Endothelial cell of umbilical vein (primary cell): ENCODE measurements at regions not wholly inside any gene's neighbourhood (a gene's known extent, or its start where the extent isn't known, plus 50 kb on each side); places are given as distances from the start of the nearest gene placed in this dataset.

Experiments
- BruUV-seq: library from RNA; stranded (reverse); fragments of 400-500 nt; replicated peaks from 2 replicates; lab custom pipeline; 2021; lab: Mats Ljungman, UMichigan
- CTCF ChIA-PET: fragments of 300-600, 350-600 bp; sonication (Branson Sonifier 250); formaldehyde crosslinking; loops from one replicate; lab custom pipeline; 2021; ENCODE audit warnings: antibody characterized with exemption, inconsistent platforms; lab: Charles Lee
- POLR2A ChIA-PET: fragments of 300-600, 350-600 bp; sonication (Branson Sonifier 250); formaldehyde crosslinking; loops from one replicate; lab custom pipeline; 2021; ENCODE audit warnings: antibody characterized with exemption, inconsistent platforms; lab: Charles Lee
- DNase-seq: peaks from one replicate; pipeline ENCODE4 v3.0.0-alpha.2; 2011; ENCODE audit warnings: low read depth, low spot score
- FAIRE-seq: peaks from 2 replicates; lab custom pipeline; 2011; peaks lifted over from hg19 to GRCh38; lab: Jason Lieb, UNC
- H2AFZ ChIP-seq: 2 replicates; pipeline ENCODE4 v1.6.0; 2012; ENCODE audit warnings: low read depth, low read length, control low read depth, inconsistent platforms
- H3K27ac ChIP-seq: 2 replicates; pipeline ENCODE4 v1.5.1; 2011; ENCODE audit warnings: low read depth, mild to moderate bottlenecking, control low read depth, low read length, moderate library complexity; ENCODE audit not compliant: insufficient read depth
- H3K27me3 ChIP-seq, 2 experiments: 2 replicates each; pipeline versions ENCODE4 v1.6.0 to v1.6.1; 2011; ENCODE audit warnings: low read length in 2 of 2, mixed read lengths in 1 of 2; ENCODE audit not compliant: control insufficient read depth in 2 of 2, insufficient read depth in 2 of 2
- H3K36me3 ChIP-seq, 2 experiments: 2 replicates in 1 of 2; 3 replicates in 1 of 2; pipeline ENCODE4 v1.5.1; 2011; ENCODE audit warnings: low read length in 2 of 2, mild to moderate bottlenecking in 1 of 2, moderate library complexity in 1 of 2; ENCODE audit not compliant: control insufficient read depth in 2 of 2, insufficient read depth in 2 of 2; ENCODE audit errors: extremely low read depth in 1 of 2
- H3K4me1 ChIP-seq: 3 replicates; pipeline ENCODE4 v1.5.1; 2011; ENCODE audit warnings: mild to moderate bottlenecking, low read length; ENCODE audit not compliant: control insufficient read depth, insufficient read depth; ENCODE audit errors: extremely low read depth
- H3K4me2 ChIP-seq: 2 replicates; pipeline ENCODE4 v1.6.1; 2011; ENCODE audit warnings: low read length, control low read depth, mixed read lengths; ENCODE audit not compliant: insufficient read depth
- H3K4me3 ChIP-seq, 3 experiments: fragments of 200-600 bp in 1 of 3; sonication (generic), shearing (Covaris generic) in 1 of 3; replicated peaks in 1 of 3; 2 replicates each; pipeline ENCODE4 v1.5.1; 2011 to 2016; ENCODE audit warnings: control low read depth in 3 of 3, low read length in 3 of 3, mild to moderate bottlenecking in 2 of 3, inconsistent platforms in 1 of 3, low read depth in 1 of 3, moderate library complexity in 1 of 3; ENCODE audit not compliant: insufficient read depth in 1 of 3
- H3K79me2 ChIP-seq: 2 replicates; pipeline ENCODE4 v1.6.0; 2012; ENCODE audit warnings: low read length, inconsistent platforms; ENCODE audit not compliant: control insufficient read depth, insufficient read depth
- H3K9ac ChIP-seq: replicated peaks from 2 replicates; pipeline ENCODE3; 2011; ENCODE audit warnings: low read length, control low read depth; ENCODE audit not compliant: insufficient read depth; ENCODE audit errors: extremely low read depth
- H3K9me1 ChIP-seq: replicated peaks from 3 replicates; pipeline ENCODE4 v1.6.0; 2011; ENCODE audit warnings: mild to moderate bottlenecking, low read length; ENCODE audit not compliant: control insufficient read depth, insufficient read depth; ENCODE audit errors: extremely low read depth
- H3K9me3 ChIP-seq: replicated peaks from 2 replicates; pipeline ENCODE4 v1.5.1; 2012; ENCODE audit warnings: low read length, inconsistent platforms; ENCODE audit not compliant: control insufficient read depth, insufficient read depth
- H4K20me1 ChIP-seq: replicated peaks from 2 replicates; pipeline ENCODE3; 2011; ENCODE audit warnings: mild to moderate bottlenecking, low read length; ENCODE audit not compliant: control insufficient read depth, insufficient read depth; ENCODE audit errors: extremely low read depth
- CTCF ChIP-seq, 2 donors: IDR thresholded peaks; 1 replicate in 1 of 2; 2 replicates in 1 of 2; pipeline ENCODE4 v1.5.1; 2011; ENCODE audit warnings: low read length in 2 of 2, mild to moderate bottlenecking in 2 of 2, moderate library complexity in 2 of 2, control low read depth in 1 of 2, inconsistent platforms in 1 of 2, low read depth in 1 of 2; ENCODE audit not compliant: insufficient read depth in 1 of 2; ENCODE audit errors: extremely low read depth in 1 of 2
- EZH2 ChIP-seq: IDR thresholded peaks from 2 replicates; pipeline ENCODE4 v1.6.1; 2012; ENCODE audit warnings: borderline replicate concordance, low read depth, mild to moderate bottlenecking, moderate library complexity, low read length, inconsistent platforms; ENCODE audit not compliant: severe bottlenecking
- FOS ChIP-seq: IDR thresholded peaks from 2 replicates; pipeline ENCODE4 v1.6.1; 2011; ENCODE audit warnings: mild to moderate bottlenecking, low read length, moderate library complexity, borderline replicate concordance; ENCODE audit not compliant: insufficient read depth
- GATA2 ChIP-seq: IDR thresholded peaks from 2 replicates; pipeline ENCODE4 v1.7.0; 2011; ENCODE audit warnings: low read depth, mild to moderate bottlenecking, moderate library complexity, mixed read lengths, low read length; ENCODE audit not compliant: insufficient read length, insufficient read depth
- JUN ChIP-seq: IDR thresholded peaks from 2 replicates; pipeline ENCODE4 v1.6.1; 2011; ENCODE audit warnings: borderline replicate concordance, low read depth; ENCODE audit not compliant: insufficient read length, insufficient read depth
- MYC ChIP-seq: IDR thresholded peaks from one replicate; pipeline ENCODE4 v1.6.1; 2011; ENCODE audit warnings: mild to moderate bottlenecking, low read depth, low read length
- POLR2AphosphoS5 ChIP-seq: IDR thresholded peaks from 2 replicates; pipeline ENCODE4 v1.6.1; 2012; ENCODE audit warnings: low read depth, mild to moderate bottlenecking, control low read depth, low read length, moderate library complexity; ENCODE audit not compliant: insufficient read depth
- dilution Hi-C: fragments of 300-500 bp; cut with MboI; formaldehyde crosslinking; loops from one replicate; pipeline ENCODE4 v1.15.0; 2019; ENCODE audit warnings: low sequenced_read_pairs; ENCODE audit not compliant: extremely low pct_ligation_motif_present
- intact Hi-C: fragments of 100-400 bp; cut with micrococcal nuclease; formaldehyde crosslinking; loops from one replicate; pipeline ENCODE4 v1.10.0; 2022

DNA sequence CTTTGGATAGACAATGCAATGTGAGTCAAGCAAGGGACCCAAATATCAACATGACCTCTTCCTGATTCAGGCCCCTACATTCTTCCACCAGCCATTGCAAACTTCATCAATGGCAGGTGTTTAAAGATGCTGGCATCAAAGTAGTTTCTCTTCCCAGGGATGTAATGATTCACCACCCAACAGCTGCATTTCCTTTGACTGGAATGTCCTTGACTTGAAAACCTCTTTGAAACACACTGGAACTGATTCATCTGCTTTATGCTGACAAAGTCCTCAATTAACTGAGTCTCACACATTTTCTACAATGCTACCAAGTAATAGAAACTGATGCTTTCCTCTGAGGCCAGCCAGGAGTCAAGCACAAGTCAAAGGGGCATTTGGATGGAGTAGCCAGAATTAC lies 385.5 kb downstream of the GBE1 start:
- intact Hi-C loops, result no loop called here
- FAIRE-seq (no peak), DNase-seq (peak; percentile 59)
- Histone ChIP-seq H3K4me3 (no peak overlapping the region), H4K20me1 (peaks cover 2% of the 10 kb centered on the region), H3K4me1 (no peaks in the 10 kb centered on the region), H3K9me3 (no peaks in the 10 kb centered on the region), H3K36me3 (no peaks in the 10 kb centered on the region), H2AFZ (no peak overlapping the region), H3K9me1 (no peaks in the 10 kb centered on the region), H3K27ac (no peak overlapping the region), H3K27me3 (no peaks in the 10 kb centered on the region), H3K4me2 (no peak overlapping the region), H3K79me2 (no peaks in the 10 kb centered on the region), H3K9ac (no peak overlapping the region)
- BruUV-seq, result no TSS peak
- dilution Hi-C loops, result no loop called here
- ChIA-PET CTCF (interaction anchor here (0.8 to 1.7 kb wide), 4 partner anchors 12 to 36 kb away, joined by 3 to 4 read pairs (median 3); no protein-coding TSS in a partner anchor), POLR2A (no interaction called here)
- TF ChIP-seq EZH2 (no peak), FOS (peak; percentile 65), POLR2AphosphoS5 (no peak), CTCF (IDR thresholded peaks at IDR 0.05; ENCODE audit: extremely low read depth in 1 of 2, insufficient read depth in 1 of 2, low read depth in 1 of 2, low read length in 2 of 2) (no peak), GATA2 (no peak)

GRCh38 chr3:81364411-81364810 lies 397.0 kb downstream of the GBE1 start:
- BruUV-seq, result no TSS peak
- Histone ChIP-seq H3K27me3 (no peaks in the 10 kb centered on the region), H3K4me1 (peaks cover 17% of the 10 kb centered on the region), H3K9me3 (no peaks in the 10 kb centered on the region), H3K79me2 (no peaks in the 10 kb centered on the region), H3K36me3 (no peaks in the 10 kb centered on the region), H3K9ac (peak overlapping the region; percentile 57), H4K20me1 (no peaks in the 10 kb centered on the region), H2AFZ (peak overlapping the region; percentile 64), H3K4me2 (peak overlapping the region; percentile 92), H3K4me3 (peak overlapping the region in 1 of 3 experiments; percentile 48), H3K9me1 (no peaks in the 10 kb centered on the region), H3K27ac (peak overlapping the region; percentile 57)
- dilution Hi-C loops, result no loop called here
- ChIA-PET POLR2A (no interaction called here), CTCF (interaction anchor here (0.9 to 1.8 kb wide), 10 partner anchors 10 to 63 kb away, joined by 3 to 25 read pairs (median 5); no protein-coding TSS in a partner anchor)
- intact Hi-C loops, result no loop called here
- peak; percentile 69 for FAIRE-seq
- peak; percentile 88 for DNase-seq
- TF ChIP-seq MYC (no peak), JUN (no peak)
